Mesendoderm (in vitro differentiated cells): ENCODE measurements at regions not wholly inside any gene's neighbourhood (a gene's known extent, or its start where the extent isn't known, plus 50 kb on each side); places are given as distances from the start of the nearest gene placed in this dataset.
A peak's percentile ranks its signal among the peaks of the same experiment; 100 is the strongest.

ENCODE experiments used
- DNase-seq: peaks from one replicate; pipeline ENCODE4 v3.0.0; 2013
- H2AK5ac ChIP-seq: 2 replicates; pipeline ENCODE4 v1.6.1; 2013; ENCODE audit warnings: low read length, inconsistent platforms
- H2BK120ac ChIP-seq: 2 replicates; pipeline ENCODE4 v1.6.1; 2013; ENCODE audit warnings: low read depth, mild to moderate bottlenecking, low read length, moderate library complexity, mixed read lengths
- H2BK15ac ChIP-seq: replicated peaks from 2 replicates; pipeline ENCODE4 v1.6.1; 2013; ENCODE audit warnings: low read depth, mild to moderate bottlenecking, moderate library complexity
- H2BK5ac ChIP-seq: 2 replicates; pipeline ENCODE4 v1.6.1; 2013; ENCODE audit warnings: low read length, inconsistent platforms
- H3K18ac ChIP-seq: 2 replicates; pipeline ENCODE4 v1.6.1; 2013; ENCODE audit warnings: mild to moderate bottlenecking, low read length, mixed read lengths
- H3K23ac ChIP-seq: one replicate; pipeline ENCODE4 v1.6.1; 2013; ENCODE audit warnings: low read length
- H3K27ac ChIP-seq: 2 replicates; pipeline ENCODE4 v1.5.1; 2013; ENCODE audit warnings: low read depth, mild to moderate bottlenecking, inconsistent platforms, low read length, moderate library complexity
- H3K27me3 ChIP-seq: 2 replicates; pipeline ENCODE4 v1.6.1; 2013; ENCODE audit warnings: low read length, control low read depth, mild to moderate bottlenecking, inconsistent platforms; ENCODE audit not compliant: insufficient read depth, poor library complexity
- H3K36me3 ChIP-seq: 2 replicates; pipeline ENCODE4 v1.6.1; 2013; ENCODE audit warnings: low read length, inconsistent platforms; ENCODE audit not compliant: control insufficient read depth, insufficient read depth
- H3K4ac ChIP-seq: one replicate; pipeline ENCODE4 v1.6.1; 2013; ENCODE audit warnings: low read depth, mild to moderate bottlenecking, low read length, moderate library complexity
- H3K4me1 ChIP-seq: 2 replicates; pipeline ENCODE4 v1.6.1; 2013; ENCODE audit warnings: low read depth, low read length, inconsistent platforms; ENCODE audit not compliant: control insufficient read depth
- H3K4me2 ChIP-seq: 2 replicates; pipeline ENCODE4 v1.6.1; 2013; ENCODE audit warnings: low read length
- H3K4me3 ChIP-seq: 2 replicates; pipeline ENCODE4 v1.5.1; 2013; ENCODE audit warnings: mild to moderate bottlenecking, low read length
- H3K56ac ChIP-seq: one replicate; pipeline ENCODE4 v1.6.1; 2013; ENCODE audit warnings: low read length
- H3K79me1 ChIP-seq: 2 replicates; pipeline ENCODE4 v1.6.1; 2013; ENCODE audit warnings: low read length, inconsistent platforms
- H3K79me2 ChIP-seq: 2 replicates; pipeline ENCODE4 v1.6.1; 2013; ENCODE audit warnings: mild to moderate bottlenecking, low read length; ENCODE audit not compliant: control insufficient read depth, insufficient read depth
- H3K9ac ChIP-seq: 2 replicates; pipeline ENCODE4 v1.6.1; 2013; ENCODE audit warnings: low read length, inconsistent platforms
- H4K5ac ChIP-seq: one replicate; pipeline ENCODE4 v1.6.1; 2013; ENCODE audit warnings: low read length
- H4K8ac ChIP-seq: one replicate; pipeline ENCODE4 v1.6.1; 2013; ENCODE audit warnings: low read depth, mild to moderate bottlenecking, control low read depth, low read length, moderate library complexity
- WGBS: extraction: QIAGEN DNeasy Blood & Tissue Kit; methylation state at CpG from one replicate; pipeline ENCODE4 v1.1.7; 2013; ENCODE audit warnings: low lambda C conversion rate, missing lambda C conversion rate; ENCODE audit not compliant: insufficient coverage; ENCODE audit errors: extremely low coverage; 5-methylcytosine and 5-hydroxymethylcytosine counted together

- H3K9ac ChIP-seq = no peak overlapping the region
- H3K4ac ChIP-seq = no peak overlapping the region
- no peak overlapping the region for H3K27ac ChIP-seq
- DNase-seq = no peak
- no peaks in the 10 kb centered on the region for H3K4me1 ChIP-seq
- H2BK5ac ChIP-seq = no peak overlapping the region
- no peak overlapping the region for H2AK5ac ChIP-seq
- no peak overlapping the region for H4K8ac ChIP-seq
- no peak overlapping the region for H2BK15ac ChIP-seq
- H3K36me3 ChIP-seq = no peaks in the 10 kb centered on the region
- no peak overlapping the region for H3K4me3 ChIP-seq
- no peak overlapping the region for H3K56ac ChIP-seq
- no peaks in the 10 kb centered on the region for H3K79me1 ChIP-seq
- no peak overlapping the region for H4K5ac ChIP-seq
- WGBS = no CpG with 5 or more reads among the region's 1 CpG
- H3K23ac ChIP-seq = no peak overlapping the region
- no peak overlapping the region for H2BK120ac ChIP-seq
- H3K79me2 ChIP-seq = no peaks in the 10 kb centered on the region
- H3K4me2 ChIP-seq = no peak overlapping the region
- no peaks in the 10 kb centered on the region for H3K27me3 ChIP-seq
- no peak overlapping the region for H3K18ac ChIP-seq
These were observed 64.4 kb upstream of the ACSL4 start for GRCh38 chrX:109797311-109797975.

DNA sequence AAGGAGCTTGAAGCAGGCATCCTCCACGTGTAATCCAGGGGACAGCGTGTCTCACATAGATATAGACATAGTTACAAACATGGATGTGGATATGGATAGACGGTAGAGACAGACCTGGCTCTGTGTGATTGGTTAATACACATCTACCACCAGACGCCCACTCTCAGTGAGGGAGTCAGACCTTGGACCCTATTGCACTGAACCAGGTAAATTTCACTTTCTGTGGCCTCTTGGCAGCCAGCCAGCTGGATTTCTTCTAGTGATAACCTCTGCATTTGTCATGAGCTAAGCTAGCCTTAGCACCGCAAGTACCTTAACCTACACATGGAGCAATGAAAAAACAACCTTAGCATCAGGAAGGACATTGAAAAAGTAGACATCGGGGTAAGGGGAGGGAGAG is 79.2 kb upstream of the ACSL4 start:
- Histone ChIP-seq H3K4me1 (no peaks in the 10 kb centered on the region), H3K4me2 (no peak overlapping the region), H3K9ac (no peak overlapping the region), H4K8ac (no peak overlapping the region), H3K36me3 (no peaks in the 10 kb centered on the region), H3K23ac (no peak overlapping the region), H3K4ac (no peak overlapping the region), H2BK15ac (no peak overlapping the region), H2BK5ac (no peak overlapping the region), H3K27ac (no peak overlapping the region), H3K27me3 (no peaks in the 10 kb centered on the region), H3K4me3 (no peak overlapping the region), H3K79me2 (no peaks in the 10 kb centered on the region), H2BK120ac (no peak overlapping the region), H3K56ac (no peak overlapping the region), H3K18ac (no peak overlapping the region), H4K5ac (no peak overlapping the region), H3K79me1 (no peaks in the 10 kb centered on the region), H2AK5ac (no peak overlapping the region)
- no CpG with 5 or more reads among the region's 6 CpGs for WGBS
- DNase-seq = no peak

GRCh38 chrX:109813236-109813635 is 80.2 kb upstream of the ACSL4 start:
- no peaks in the 10 kb centered on the region for H3K4me1 ChIP-seq
- no peak overlapping the region for H4K5ac ChIP-seq
- H2BK120ac ChIP-seq = no peak overlapping the region
- H3K18ac ChIP-seq = no peak overlapping the region
- H3K4me3 ChIP-seq = no peak overlapping the region
- no peak overlapping the region for H2BK5ac ChIP-seq
- no peaks in the 10 kb centered on the region for H3K36me3 ChIP-seq
- H3K4ac ChIP-seq = no peak overlapping the region
- H4K8ac ChIP-seq = no peak overlapping the region
- H3K23ac ChIP-seq = no peak overlapping the region
- no peak overlapping the region for H2BK15ac ChIP-seq
- no peaks in the 10 kb centered on the region for H3K79me2 ChIP-seq
- no peak overlapping the region for H2AK5ac ChIP-seq
- H3K27me3 ChIP-seq = no peaks in the 10 kb centered on the region
- no peaks in the 10 kb centered on the region for H3K79me1 ChIP-seq
- no peak for DNase-seq
- no peak overlapping the region for H3K56ac ChIP-seq
- no peak overlapping the region for H3K4me2 ChIP-seq
- no peak overlapping the region for H3K9ac ChIP-seq
- H3K27ac ChIP-seq = no peak overlapping the region

GRCh38 chrX:109818976-109819375 is 85.9 kb upstream of the ACSL4 start:
- no peak overlapping the region for H2AK5ac ChIP-seq
- no CpG with 5 or more reads among the region's 4 CpGs for WGBS
- no peaks in the 10 kb centered on the region for H3K4me1 ChIP-seq
- DNase-seq = no peak
- H3K18ac ChIP-seq = no peak overlapping the region
- no peak overlapping the region for H3K9ac ChIP-seq
- no peaks in the 10 kb centered on the region for H3K79me1 ChIP-seq
- H4K5ac ChIP-seq = no peak overlapping the region
- no peak overlapping the region for H3K4ac ChIP-seq
- H2BK15ac ChIP-seq = no peak overlapping the region
- no peaks in the 10 kb centered on the region for H3K79me2 ChIP-seq
- H3K27ac ChIP-seq = no peak overlapping the region
- H4K8ac ChIP-seq = no peak overlapping the region
- no peak overlapping the region for H2BK120ac ChIP-seq
- H3K36me3 ChIP-seq = no peaks in the 10 kb centered on the region
- no peak overlapping the region for H3K56ac ChIP-seq
- H2BK5ac ChIP-seq = no peak overlapping the region
- H3K27me3 ChIP-seq = no peaks in the 10 kb centered on the region
- H3K23ac ChIP-seq = no peak overlapping the region
- H3K4me3 ChIP-seq = no peak overlapping the region
- H3K4me2 ChIP-seq = no peak overlapping the region

- H3K27me3 ChIP-seq = no peaks in the 10 kb centered on the region
- H3K36me3 ChIP-seq = no peaks in the 10 kb centered on the region
- no peak overlapping the region for H2BK5ac ChIP-seq
- no peak overlapping the region for H3K4me2 ChIP-seq
- no peak overlapping the region for H3K23ac ChIP-seq
- no peak overlapping the region for H2BK15ac ChIP-seq
- H3K27ac ChIP-seq = no peak overlapping the region
- no peaks in the 10 kb centered on the region for H3K79me2 ChIP-seq
- no peak overlapping the region for H4K8ac ChIP-seq
- H3K4me1 ChIP-seq = no peaks in the 10 kb centered on the region
- no peak overlapping the region for H3K56ac ChIP-seq
- no peak overlapping the region for H3K18ac ChIP-seq
- H2AK5ac ChIP-seq = no peak overlapping the region
- no peak overlapping the region for H3K4me3 ChIP-seq
- H4K5ac ChIP-seq = no peak overlapping the region
- H3K4ac ChIP-seq = no peak overlapping the region
- H3K9ac ChIP-seq = no peak overlapping the region
- no peak overlapping the region for H2BK120ac ChIP-seq
- WGBS = no CpG with 5 or more reads among the region's 4 CpGs
- no peaks in the 10 kb centered on the region for H3K79me1 ChIP-seq
- no peak for DNase-seq
These were observed 89.8 kb upstream of the ACSL4 start for GRCh38 chrX:109822861-109823260.

DNA sequence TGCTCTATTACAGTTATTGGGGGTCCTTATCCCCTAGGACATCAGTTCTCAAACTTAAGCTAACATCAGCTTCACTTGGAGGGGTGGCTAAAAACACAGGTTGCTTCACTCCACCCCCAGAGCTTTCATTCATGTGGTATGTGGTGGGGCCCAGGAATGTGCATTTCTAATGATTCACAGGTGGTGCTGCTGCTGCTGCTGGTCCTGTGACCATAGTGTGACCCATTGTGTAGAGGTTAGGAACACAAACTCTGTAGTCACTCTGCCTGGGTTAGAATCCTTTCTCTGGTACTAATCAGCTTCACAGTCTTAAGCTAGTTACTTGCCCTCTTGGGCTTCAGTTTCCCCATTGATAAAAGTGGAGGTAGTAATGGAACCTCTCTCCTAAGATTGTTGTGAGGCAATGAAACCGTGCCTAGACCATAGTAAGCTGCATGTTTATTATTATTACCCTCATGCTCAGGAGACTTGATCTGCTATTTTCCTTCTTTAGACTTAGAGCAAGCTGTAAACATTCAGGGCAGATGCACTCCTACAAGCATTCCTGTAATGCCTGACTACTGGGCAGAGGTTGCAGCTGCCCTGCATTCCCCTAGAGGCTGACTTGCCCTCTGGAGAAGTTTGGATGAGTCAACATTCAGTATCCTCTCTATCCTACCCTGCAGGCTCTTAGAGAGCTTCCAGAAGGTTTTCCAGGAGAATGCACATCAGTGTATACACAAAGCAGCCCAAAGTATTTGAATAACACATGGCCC is 94.1 kb upstream of the ACSL4 start:
- H4K5ac ChIP-seq = no peak overlapping the region
- H2BK120ac ChIP-seq = no peak overlapping the region
- H3K9ac ChIP-seq = no peak overlapping the region
- no peak overlapping the region for H2AK5ac ChIP-seq
- no peak overlapping the region for H4K8ac ChIP-seq
- no peak overlapping the region for H3K27ac ChIP-seq
- no peak overlapping the region for H3K4me2 ChIP-seq
- no peak overlapping the region for H3K4me3 ChIP-seq
- H3K18ac ChIP-seq = no peak overlapping the region
- H2BK5ac ChIP-seq = no peak overlapping the region
- H3K79me2 ChIP-seq = no peaks in the 10 kb centered on the region
- no CpG with 5 or more reads among the region's 1 CpG for WGBS
- DNase-seq = peak; percentile 68
- H3K27me3 ChIP-seq = no peaks in the 10 kb centered on the region
- no peak overlapping the region for H3K4ac ChIP-seq
- H3K36me3 ChIP-seq = no peaks in the 10 kb centered on the region
- no peaks in the 10 kb centered on the region for H3K4me1 ChIP-seq
- H3K23ac ChIP-seq = no peak overlapping the region
- no peaks in the 10 kb centered on the region for H3K79me1 ChIP-seq
- H2BK15ac ChIP-seq = no peak overlapping the region
- H3K56ac ChIP-seq = no peak overlapping the region
